ENCODE measurements at regions not wholly inside any gene's neighbourhood (a gene's known extent, or its start where the extent isn't known, plus 50 kb on each side); places are given as distances from the start of the nearest gene placed in this dataset.

DNA sequence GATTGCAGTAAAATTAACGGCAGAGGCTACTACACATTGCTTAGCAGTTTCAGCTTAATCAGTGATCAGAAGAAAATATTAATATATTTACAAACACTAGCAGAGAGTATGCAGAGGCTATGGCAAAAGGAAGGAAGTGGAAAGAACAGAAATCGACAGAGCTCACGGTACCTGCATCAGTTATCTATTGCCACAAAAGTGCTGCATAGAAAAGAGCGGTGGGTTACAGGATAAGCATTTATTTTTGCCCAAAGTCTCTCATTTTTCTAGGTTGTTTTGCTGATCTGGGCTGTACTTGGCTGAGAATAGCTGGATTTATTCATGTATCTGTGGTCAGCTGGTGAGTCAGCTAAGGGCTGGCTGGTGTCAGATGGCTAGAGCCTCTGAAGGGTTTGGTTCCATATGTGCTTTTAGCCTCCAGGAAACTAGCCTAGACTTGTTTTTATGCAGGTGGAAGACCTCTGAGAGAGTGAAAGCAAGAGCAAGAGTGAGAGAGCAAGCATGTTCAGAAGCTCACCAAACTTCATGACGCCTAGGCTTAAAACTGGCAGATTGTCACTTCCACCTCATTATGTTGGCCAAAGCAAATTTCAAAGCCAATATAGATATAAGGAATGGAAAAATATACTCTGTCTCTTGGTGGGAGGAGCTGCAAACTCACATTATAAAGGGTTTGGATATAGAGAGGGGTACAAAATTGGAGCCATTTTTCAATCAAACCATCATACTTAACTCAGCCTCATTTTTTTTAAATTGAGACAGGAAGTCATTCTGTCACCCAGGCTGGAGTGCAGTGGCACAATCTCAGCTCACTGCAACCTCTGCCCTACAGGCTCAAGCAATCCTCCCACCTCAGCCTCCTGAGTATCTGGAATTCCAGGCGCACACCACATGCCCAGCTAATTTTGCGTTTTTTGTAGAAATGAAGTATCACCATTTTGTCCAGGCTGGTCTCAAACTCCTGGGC is 153.2 kb upstream of the RPL34 start (continued):
- TF ChIP-seq, protein P1, sequence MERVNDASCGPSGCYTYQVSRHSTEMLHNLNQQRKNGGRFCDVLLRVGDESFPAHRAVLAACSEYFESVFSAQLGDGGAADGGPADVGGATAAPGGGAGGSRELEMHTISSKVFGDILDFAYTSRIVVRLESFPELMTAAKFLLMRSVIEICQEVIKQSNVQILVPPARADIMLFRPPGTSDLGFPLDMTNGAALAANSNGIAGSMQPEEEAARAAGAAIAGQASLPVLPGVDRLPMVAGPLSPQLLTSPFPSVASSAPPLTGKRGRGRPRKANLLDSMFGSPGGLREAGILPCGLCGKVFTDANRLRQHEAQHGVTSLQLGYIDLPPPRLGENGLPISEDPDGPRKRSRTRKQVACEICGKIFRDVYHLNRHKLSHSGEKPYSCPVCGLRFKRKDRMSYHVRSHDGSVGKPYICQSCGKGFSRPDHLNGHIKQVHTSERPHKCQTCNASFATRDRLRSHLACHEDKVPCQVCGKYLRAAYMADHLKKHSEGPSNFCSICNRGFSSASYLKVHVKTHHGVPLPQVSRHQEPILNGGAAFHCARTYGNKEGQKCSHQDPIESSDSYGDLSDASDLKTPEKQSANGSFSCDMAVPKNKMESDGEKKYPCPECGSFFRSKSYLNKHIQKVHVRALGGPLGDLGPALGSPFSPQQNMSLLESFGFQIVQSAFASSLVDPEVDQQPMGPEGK (tag by site-specific recombination; IDR thresholded peaks at IDR 0.05): no peak

DNA sequence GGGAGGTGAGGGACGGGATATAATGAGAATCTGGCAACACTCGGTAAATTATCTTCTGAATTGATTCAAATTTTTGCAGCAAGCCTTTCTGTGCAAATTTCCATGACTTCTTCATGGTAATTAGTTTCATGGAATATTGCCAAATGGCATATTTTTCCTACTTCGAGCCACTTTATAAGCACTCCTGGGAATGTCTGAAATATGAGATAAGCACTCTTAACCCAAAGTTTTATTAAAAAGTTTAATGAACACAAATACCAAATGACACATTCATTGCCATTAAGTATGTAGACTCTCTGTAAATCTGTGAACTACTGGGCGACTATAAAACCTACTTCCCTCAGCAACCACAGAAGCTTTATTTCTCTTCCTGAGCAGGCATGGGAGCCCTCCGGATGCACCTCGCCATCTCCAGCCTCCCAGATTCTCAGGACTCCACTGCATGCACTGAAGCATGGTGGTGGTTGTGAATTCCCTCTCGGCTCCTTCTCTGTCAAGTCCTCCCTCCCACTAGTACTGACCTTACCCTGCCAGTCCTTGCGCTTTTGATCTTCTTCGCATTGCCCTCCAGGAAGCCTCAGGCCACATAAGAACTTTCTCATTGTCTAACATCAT is 154.4 kb upstream of the RPL34 start:
- POLR2A ChIA-PET: no interaction called here
- H3K27ac ChIP-seq (ENCODE audit: extremely low read depth, low read depth, low read length): no peak overlapping the region
- CTCF ChIA-PET: no interaction called here
- TF ChIP-seq, protein P2, sequence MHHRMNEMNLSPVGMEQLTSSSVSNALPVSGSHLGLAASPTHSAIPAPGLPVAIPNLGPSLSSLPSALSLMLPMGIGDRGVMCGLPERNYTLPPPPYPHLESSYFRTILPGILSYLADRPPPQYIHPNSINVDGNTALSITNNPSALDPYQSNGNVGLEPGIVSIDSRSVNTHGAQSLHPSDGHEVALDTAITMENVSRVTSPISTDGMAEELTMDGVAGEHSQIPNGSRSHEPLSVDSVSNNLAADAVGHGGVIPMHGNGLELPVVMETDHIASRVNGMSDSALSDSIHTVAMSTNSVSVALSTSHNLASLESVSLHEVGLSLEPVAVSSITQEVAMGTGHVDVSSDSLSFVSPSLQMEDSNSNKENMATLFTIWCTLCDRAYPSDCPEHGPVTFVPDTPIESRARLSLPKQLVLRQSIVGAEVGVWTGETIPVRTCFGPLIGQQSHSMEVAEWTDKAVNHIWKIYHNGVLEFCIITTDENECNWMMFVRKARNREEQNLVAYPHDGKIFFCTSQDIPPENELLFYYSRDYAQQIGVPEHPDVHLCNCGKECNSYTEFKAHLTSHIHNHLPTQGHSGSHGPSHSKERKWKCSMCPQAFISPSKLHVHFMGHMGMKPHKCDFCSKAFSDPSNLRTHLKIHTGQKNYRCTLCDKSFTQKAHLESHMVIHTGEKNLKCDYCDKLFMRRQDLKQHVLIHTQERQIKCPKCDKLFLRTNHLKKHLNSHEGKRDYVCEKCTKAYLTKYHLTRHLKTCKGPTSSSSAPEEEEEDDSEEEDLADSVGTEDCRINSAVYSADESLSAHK (tag by site-specific recombination; IDR thresholded peaks at IDR 0.05): 0 out of 2 replicates have a peak, but pooled peaks have one; percentile 12
- TF ChIP-seq ZNF473 (tag by site-specific recombination; IDR thresholded peaks at IDR 0.05) (no peak), ZIC2 (tag by site-specific recombination; IDR thresholded peaks at IDR 0.05) (no peak), ZNF514 (tag by site-specific recombination; IDR thresholded peaks at IDR 0.05) (no peak), SP2 (tag by site-specific recombination; IDR thresholded peaks at IDR 0.05) (no peak), ZNF404 (tag by site-specific recombination; IDR thresholded peaks at IDR 0.05) (no peak), KLF8 (tag by site-specific recombination; IDR thresholded peaks at IDR 0.05) (no peak), BCL11B (tag by site-specific recombination; IDR thresholded peaks at IDR 0.05; ENCODE audit: low read depth) (no peak), OSR2 (tag by site-specific recombination; IDR thresholded peaks at IDR 0.05) (peak; percentile 92), MZF1 (tag by site-specific recombination; IDR thresholded peaks at IDR 0.05; ENCODE audit: borderline replicate concordance) (no peak)
- TF ChIP-seq, protein P3, sequence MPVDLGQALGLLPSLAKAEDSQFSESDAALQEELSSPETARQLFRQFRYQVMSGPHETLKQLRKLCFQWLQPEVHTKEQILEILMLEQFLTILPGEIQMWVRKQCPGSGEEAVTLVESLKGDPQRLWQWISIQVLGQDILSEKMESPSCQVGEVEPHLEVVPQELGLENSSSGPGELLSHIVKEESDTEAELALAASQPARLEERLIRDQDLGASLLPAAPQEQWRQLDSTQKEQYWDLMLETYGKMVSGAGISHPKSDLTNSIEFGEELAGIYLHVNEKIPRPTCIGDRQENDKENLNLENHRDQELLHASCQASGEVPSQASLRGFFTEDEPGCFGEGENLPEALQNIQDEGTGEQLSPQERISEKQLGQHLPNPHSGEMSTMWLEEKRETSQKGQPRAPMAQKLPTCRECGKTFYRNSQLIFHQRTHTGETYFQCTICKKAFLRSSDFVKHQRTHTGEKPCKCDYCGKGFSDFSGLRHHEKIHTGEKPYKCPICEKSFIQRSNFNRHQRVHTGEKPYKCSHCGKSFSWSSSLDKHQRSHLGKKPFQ (tag by site-specific recombination; IDR thresholded peaks at IDR 0.05): no peak
- TF ChIP-seq, protein P4, sequence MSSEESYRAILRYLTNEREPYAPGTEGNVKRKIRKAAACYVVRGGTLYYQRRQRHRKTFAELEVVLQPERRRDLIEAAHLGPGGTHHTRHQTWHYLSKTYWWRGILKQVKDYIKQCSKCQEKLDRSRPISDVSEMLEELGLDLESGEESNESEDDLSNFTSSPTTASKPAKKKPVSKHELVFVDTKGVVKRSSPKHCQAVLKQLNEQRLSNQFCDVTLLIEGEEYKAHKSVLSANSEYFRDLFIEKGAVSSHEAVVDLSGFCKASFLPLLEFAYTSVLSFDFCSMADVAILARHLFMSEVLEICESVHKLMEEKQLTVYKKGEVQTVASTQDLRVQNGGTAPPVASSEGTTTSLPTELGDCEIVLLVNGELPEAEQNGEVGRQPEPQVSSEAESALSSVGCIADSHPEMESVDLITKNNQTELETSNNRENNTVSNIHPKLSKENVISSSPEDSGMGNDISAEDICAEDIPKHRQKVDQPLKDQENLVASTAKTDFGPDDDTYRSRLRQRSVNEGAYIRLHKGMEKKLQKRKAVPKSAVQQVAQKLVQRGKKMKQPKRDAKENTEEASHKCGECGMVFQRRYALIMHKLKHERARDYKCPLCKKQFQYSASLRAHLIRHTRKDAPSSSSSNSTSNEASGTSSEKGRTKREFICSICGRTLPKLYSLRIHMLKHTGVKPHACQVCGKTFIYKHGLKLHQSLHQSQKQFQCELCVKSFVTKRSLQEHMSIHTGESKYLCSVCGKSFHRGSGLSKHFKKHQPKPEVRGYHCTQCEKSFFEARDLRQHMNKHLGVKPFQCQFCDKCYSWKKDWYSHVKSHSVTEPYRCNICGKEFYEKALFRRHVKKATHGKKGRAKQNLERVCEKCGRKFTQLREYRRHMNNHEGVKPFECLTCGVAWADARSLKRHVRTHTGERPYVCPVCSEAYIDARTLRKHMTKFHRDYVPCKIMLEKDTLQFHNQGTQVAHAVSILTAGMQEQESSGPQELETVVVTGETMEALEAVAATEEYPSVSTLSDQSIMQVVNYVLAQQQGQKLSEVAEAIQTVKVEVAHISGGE (tag by site-specific recombination; conservative IDR thresholded peaks at IDR 0.05; ENCODE audit: low read depth): no peak
- TF ChIP-seq, protein P5, sequence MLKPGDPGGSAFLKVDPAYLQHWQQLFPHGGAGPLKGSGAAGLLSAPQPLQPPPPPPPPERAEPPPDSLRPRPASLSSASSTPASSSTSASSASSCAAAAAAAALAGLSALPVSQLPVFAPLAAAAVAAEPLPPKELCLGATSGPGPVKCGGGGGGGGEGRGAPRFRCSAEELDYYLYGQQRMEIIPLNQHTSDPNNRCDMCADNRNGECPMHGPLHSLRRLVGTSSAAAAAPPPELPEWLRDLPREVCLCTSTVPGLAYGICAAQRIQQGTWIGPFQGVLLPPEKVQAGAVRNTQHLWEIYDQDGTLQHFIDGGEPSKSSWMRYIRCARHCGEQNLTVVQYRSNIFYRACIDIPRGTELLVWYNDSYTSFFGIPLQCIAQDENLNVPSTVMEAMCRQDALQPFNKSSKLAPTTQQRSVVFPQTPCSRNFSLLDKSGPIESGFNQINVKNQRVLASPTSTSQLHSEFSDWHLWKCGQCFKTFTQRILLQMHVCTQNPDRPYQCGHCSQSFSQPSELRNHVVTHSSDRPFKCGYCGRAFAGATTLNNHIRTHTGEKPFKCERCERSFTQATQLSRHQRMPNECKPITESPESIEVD (tag by site-specific recombination; IDR thresholded peaks at IDR 0.05): peak; percentile 92
- TF ChIP-seq, protein P6, sequence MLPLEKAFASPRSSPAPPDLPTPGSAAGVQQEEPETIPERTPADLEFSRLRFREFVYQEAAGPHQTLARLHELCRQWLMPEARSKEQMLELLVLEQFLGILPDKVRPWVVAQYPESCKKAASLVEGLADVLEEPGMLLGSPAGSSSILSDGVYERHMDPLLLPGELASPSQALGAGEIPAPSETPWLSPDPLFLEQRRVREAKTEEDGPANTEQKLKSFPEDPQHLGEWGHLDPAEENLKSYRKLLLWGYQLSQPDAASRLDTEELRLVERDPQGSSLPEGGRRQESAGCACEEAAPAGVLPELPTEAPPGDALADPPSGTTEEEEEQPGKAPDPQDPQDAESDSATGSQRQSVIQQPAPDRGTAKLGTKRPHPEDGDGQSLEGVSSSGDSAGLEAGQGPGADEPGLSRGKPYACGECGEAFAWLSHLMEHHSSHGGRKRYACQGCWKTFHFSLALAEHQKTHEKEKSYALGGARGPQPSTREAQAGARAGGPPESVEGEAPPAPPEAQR (tag by site-specific recombination; IDR thresholded peaks at IDR 0.05): no peak
- TF ChIP-seq, protein P7, sequence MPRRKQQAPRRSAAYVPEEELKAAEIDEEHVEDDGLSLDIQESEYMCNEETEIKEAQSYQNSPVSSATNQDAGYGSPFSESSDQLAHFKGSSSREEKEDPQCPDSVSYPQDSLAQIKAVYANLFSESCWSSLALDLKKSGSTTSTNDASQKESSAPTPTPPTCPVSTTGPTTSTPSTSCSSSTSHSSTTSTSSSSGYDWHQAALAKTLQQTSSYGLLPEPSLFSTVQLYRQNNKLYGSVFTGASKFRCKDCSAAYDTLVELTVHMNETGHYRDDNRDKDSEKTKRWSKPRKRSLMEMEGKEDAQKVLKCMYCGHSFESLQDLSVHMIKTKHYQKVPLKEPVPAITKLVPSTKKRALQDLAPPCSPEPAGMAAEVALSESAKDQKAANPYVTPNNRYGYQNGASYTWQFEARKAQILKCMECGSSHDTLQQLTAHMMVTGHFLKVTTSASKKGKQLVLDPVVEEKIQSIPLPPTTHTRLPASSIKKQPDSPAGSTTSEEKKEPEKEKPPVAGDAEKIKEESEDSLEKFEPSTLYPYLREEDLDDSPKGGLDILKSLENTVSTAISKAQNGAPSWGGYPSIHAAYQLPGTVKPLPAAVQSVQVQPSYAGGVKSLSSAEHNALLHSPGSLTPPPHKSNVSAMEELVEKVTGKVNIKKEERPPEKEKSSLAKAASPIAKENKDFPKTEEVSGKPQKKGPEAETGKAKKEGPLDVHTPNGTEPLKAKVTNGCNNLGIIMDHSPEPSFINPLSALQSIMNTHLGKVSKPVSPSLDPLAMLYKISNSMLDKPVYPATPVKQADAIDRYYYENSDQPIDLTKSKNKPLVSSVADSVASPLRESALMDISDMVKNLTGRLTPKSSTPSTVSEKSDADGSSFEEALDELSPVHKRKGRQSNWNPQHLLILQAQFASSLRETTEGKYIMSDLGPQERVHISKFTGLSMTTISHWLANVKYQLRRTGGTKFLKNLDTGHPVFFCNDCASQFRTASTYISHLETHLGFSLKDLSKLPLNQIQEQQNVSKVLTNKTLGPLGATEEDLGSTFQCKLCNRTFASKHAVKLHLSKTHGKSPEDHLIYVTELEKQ (tag by site-specific recombination; IDR thresholded peaks at IDR 0.05; ENCODE audit: borderline replicate concordance): no peak

More for the DNA sequence above, 154.4 kb upstream of the RPL34 start:
- no peak overlapping the region for H3K4me3 ChIP-seq (ENCODE audit: low read depth, low read length)
- H3K9me3 ChIP-seq (ENCODE audit: control insufficient read depth, insufficient read depth, low read depth, low read length): no peaks in the 10 kb centered on the region
- no peaks in the 10 kb centered on the region for H3K36me3 ChIP-seq (ENCODE audit: control insufficient read depth in 2 of 2, insufficient read depth in 1 of 2, low read length in 2 of 2)
- no peaks in the 10 kb centered on the region; the same call in 1 of the 2 replicates for H3K4me1 ChIP-seq (ENCODE audit: control insufficient read depth, insufficient read depth, low read length)
